Liver (tissue), 8 donors: ENCODE measurements at regions not wholly inside any gene's neighbourhood (a gene's known extent, or its start where the extent isn't known, plus 50 kb on each side); places are given as distances from the start of the nearest gene placed in this dataset.

Experiments
- DNase-seq: peaks from one replicate; pipeline ENCODE4 v3.0.0-alpha.2; 2017; ENCODE audit warnings: low spot score
- H3K27ac ChIP-seq, 2 donors: one replicate each; pipeline ENCODE4 v1.7.0; 2013; ENCODE audit warnings: inconsistent platforms in 2 of 2, low read length in 2 of 2, control low read depth in 1 of 2, low read depth in 1 of 2, mild to moderate bottlenecking in 1 of 2
- H3K27me3 ChIP-seq, 4 donors: one replicate each; pipeline versions ENCODE4 v1.6.1 to v1.7.0; 2013; ENCODE audit warnings: low read length in 3 of 4, inconsistent platforms in 1 of 4, mild to moderate bottlenecking in 1 of 4, moderate library complexity in 1 of 4; ENCODE audit not compliant: control insufficient read depth in 4 of 4, insufficient read depth in 4 of 4
- H3K36me3 ChIP-seq, 4 donors: one replicate each; pipeline versions ENCODE4 v1.6.1 to v1.7.0; 2013; ENCODE audit warnings: low read length in 3 of 4, mild to moderate bottlenecking in 3 of 4, low read depth in 1 of 4, moderate library complexity in 1 of 4; ENCODE audit not compliant: control insufficient read depth in 4 of 4, insufficient read depth in 3 of 4
- H3K4me1 ChIP-seq, 4 donors: one replicate each; pipeline versions ENCODE4 v1.6.1 to v1.7.0; 2013; ENCODE audit warnings: low read length in 3 of 4, mild to moderate bottlenecking in 3 of 4, moderate library complexity in 1 of 4; ENCODE audit not compliant: control insufficient read depth in 4 of 4, insufficient read depth in 4 of 4
- H3K4me3 ChIP-seq, 3 donors: one replicate each; pipeline versions ENCODE4 v1.6.1 to v1.7.0; 2013; ENCODE audit warnings: low read length in 3 of 3, control low read depth in 1 of 3, low read depth in 1 of 3, mild to moderate bottlenecking in 1 of 3
- H3K9ac ChIP-seq, 2 donors: one replicate each; pipeline ENCODE4 v1.7.0; 2013; ENCODE audit warnings: low read length in 2 of 2, mild to moderate bottlenecking in 2 of 2, moderate library complexity in 2 of 2, control low read depth in 1 of 2, low read depth in 1 of 2
- H3K9me3 ChIP-seq, 4 donors: one replicate each; pipeline versions ENCODE4 v1.6.1 to v1.7.0; 2013; ENCODE audit warnings: low read length in 3 of 4; ENCODE audit not compliant: control insufficient read depth in 4 of 4
- EGR1 ChIP-seq, 2 donors: IDR thresholded peaks; 2 replicates each; pipeline ENCODE4 v1.6.1; 2016 to 2018; ENCODE audit warnings: antibody characterized with exemption in 2 of 2, low read depth in 2 of 2
- FOXA1 ChIP-seq: IDR thresholded peaks from 2 replicates; pipeline ENCODE4 v1.6.1; 2016; ENCODE audit warnings: antibody characterized with exemption
- FOXA2 ChIP-seq: IDR thresholded peaks from 2 replicates; pipeline ENCODE4 v1.6.1; 2016; ENCODE audit warnings: antibody characterized with exemption
- GABPA ChIP-seq, 2 donors: IDR thresholded peaks in 1 of 2; conservative IDR thresholded peaks in 1 of 2; 2 replicates each; pipeline ENCODE4 v1.6.1; 2016; ENCODE audit warnings: antibody characterized with exemption in 2 of 2, mild to moderate bottlenecking in 1 of 2, moderate library complexity in 1 of 2
- HNF4A ChIP-seq, 2 donors: conservative IDR thresholded peaks; 2 replicates each; pipeline ENCODE4 v1.6.1; 2016; ENCODE audit warnings: antibody characterized with exemption in 2 of 2, mild to moderate bottlenecking in 2 of 2
- HNF4G ChIP-seq: IDR thresholded peaks from 2 replicates; pipeline ENCODE4 v1.6.1; 2016; ENCODE audit warnings: antibody characterized with exemption
- JUND ChIP-seq, 2 donors: IDR thresholded peaks; 2 replicates each; pipeline ENCODE4 v1.6.1; 2016; ENCODE audit warnings: antibody characterized with exemption in 2 of 2
- MAX ChIP-seq: IDR thresholded peaks from 2 replicates; pipeline ENCODE4 v1.6.1; 2016; ENCODE audit warnings: antibody characterized with exemption
- NR2F2 ChIP-seq: IDR thresholded peaks from 2 replicates; pipeline ENCODE4 v1.6.1; 2016; ENCODE audit warnings: antibody characterized with exemption
- RAD21 ChIP-seq, 2 donors: IDR thresholded peaks; 2 replicates each; pipeline ENCODE4 v1.6.1; 2016; ENCODE audit warnings: antibody characterized with exemption in 2 of 2, mild to moderate bottlenecking in 2 of 2
- RXRA ChIP-seq, 2 donors: IDR thresholded peaks; 2 replicates each; pipeline ENCODE4 v1.6.1; 2017 to 2018; ENCODE audit warnings: antibody characterized with exemption in 2 of 2, mild to moderate bottlenecking in 1 of 2
- SP1 ChIP-seq: IDR thresholded peaks from 2 replicates; pipeline ENCODE4 v1.6.1; 2018; ENCODE audit warnings: antibody characterized with exemption, mild to moderate bottlenecking
- TAF1 ChIP-seq: conservative IDR thresholded peaks from 2 replicates; pipeline ENCODE4 v1.6.1; 2016; ENCODE audit warnings: antibody characterized with exemption, mild to moderate bottlenecking
- YY1 ChIP-seq: IDR thresholded peaks from 2 replicates; pipeline ENCODE4 v1.6.1; 2016; ENCODE audit warnings: antibody characterized with exemption, mild to moderate bottlenecking
- WGBS: extraction: QIAGEN DNeasy Blood & Tissue Kit; methylation state at CpG from one replicate; pipeline ENCODE4 v1.1.7; 2013; 5-methylcytosine and 5-hydroxymethylcytosine counted together
- TF ChIP-seq, protein P1 (sequence below): IDR thresholded peaks from 2 replicates; pipeline ENCODE4 v1.6.1; 2016; ENCODE audit warnings: antibody characterized with exemption
- TF ChIP-seq, protein P2 (sequence below): fragments of 150-350 bp; IDR thresholded peaks from 2 replicates; pipeline ENCODE4 v1.5.1; 2017; ENCODE audit warnings: improper control_type of control experiment, low read depth, low read length; ENCODE audit not compliant: missing input control
- TF ChIP-seq, protein P3 (sequence below): IDR thresholded peaks from 2 replicates; pipeline ENCODE4 v1.6.1; 2016; ENCODE audit warnings: antibody characterized with exemption
- TF ChIP-seq, protein P4 (sequence below): IDR thresholded peaks from 2 replicates; pipeline ENCODE4 v1.6.1; 2016; ENCODE audit warnings: antibody characterized with exemption, mild to moderate bottlenecking
- donor health status: healthy.
- donor health status: healthy.
- donor health status: healthy.
- donor health status: healthy.
- donor health status: healthy.

DNA sequence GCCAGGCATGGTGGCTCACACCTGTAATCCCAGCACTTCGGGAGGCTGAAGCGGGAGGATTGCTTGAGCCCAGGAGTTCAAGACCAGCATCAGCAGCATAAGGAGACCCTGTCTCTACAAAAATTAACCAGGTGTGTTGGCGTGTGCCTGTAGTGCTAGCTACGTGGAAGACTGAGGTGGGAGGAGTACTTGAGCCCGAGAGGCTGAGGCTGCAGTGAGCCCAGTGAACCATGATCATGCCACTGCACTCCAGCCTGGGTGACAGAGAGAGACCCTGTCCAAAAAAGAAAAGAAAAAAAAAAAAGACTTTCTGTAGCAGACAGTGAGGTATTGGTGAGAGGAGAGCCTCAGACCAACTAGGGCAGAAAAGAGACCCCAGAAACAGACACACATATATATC, 263.8 kb downstream of the XXYLT1 start:
- peaks cover 0 to 2% (median 2%) of the 10 kb centered on the region in 4 donors for H3K4me1 ChIP-seq
- H3K4me3 ChIP-seq: no peak overlapping the region
- H3K27me3 ChIP-seq: no peaks in the 10 kb centered on the region
- no peaks in the 10 kb centered on the region for H3K36me3 ChIP-seq
- WGBS: 94% methylated on average over 5 of the region's 5 CpGs
- no peaks in the 10 kb centered on the region for H3K9me3 ChIP-seq
- TF ChIP-seq, protein P1, sequence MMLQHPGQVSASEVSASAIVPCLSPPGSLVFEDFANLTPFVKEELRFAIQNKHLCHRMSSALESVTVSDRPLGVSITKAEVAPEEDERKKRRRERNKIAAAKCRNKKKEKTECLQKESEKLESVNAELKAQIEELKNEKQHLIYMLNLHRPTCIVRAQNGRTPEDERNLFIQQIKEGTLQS: no peak
- TF ChIP-seq, protein P2, sequence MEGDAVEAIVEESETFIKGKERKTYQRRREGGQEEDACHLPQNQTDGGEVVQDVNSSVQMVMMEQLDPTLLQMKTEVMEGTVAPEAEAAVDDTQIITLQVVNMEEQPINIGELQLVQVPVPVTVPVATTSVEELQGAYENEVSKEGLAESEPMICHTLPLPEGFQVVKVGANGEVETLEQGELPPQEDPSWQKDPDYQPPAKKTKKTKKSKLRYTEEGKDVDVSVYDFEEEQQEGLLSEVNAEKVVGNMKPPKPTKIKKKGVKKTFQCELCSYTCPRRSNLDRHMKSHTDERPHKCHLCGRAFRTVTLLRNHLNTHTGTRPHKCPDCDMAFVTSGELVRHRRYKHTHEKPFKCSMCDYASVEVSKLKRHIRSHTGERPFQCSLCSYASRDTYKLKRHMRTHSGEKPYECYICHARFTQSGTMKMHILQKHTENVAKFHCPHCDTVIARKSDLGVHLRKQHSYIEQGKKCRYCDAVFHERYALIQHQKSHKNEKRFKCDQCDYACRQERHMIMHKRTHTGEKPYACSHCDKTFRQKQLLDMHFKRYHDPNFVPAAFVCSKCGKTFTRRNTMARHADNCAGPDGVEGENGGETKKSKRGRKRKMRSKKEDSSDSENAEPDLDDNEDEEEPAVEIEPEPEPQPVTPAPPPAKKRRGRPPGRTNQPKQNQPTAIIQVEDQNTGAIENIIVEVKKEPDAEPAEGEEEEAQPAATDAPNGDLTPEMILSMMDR: no peak
- no peak for TF ChIP-seq HNF4A (conservative IDR thresholded peaks at IDR 0.05)
- TF ChIP-seq NR2F2: no peak
- TF ChIP-seq, protein P3, sequence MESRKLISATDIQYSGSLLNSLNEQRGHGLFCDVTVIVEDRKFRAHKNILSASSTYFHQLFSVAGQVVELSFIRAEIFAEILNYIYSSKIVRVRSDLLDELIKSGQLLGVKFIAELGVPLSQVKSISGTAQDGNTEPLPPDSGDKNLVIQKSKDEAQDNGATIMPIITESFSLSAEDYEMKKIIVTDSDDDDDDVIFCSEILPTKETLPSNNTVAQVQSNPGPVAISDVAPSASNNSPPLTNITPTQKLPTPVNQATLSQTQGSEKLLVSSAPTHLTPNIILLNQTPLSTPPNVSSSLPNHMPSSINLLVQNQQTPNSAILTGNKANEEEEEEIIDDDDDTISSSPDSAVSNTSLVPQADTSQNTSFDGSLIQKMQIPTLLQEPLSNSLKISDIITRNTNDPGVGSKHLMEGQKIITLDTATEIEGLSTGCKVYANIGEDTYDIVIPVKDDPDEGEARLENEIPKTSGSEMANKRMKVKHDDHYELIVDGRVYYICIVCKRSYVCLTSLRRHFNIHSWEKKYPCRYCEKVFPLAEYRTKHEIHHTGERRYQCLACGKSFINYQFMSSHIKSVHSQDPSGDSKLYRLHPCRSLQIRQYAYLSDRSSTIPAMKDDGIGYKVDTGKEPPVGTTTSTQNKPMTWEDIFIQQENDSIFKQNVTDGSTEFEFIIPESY: no peak
- TF ChIP-seq JUND (IDR thresholded peaks at IDR 0.05): no peak
- no peak for TF ChIP-seq YY1
- no peak for TF ChIP-seq SP1
- no peak for TF ChIP-seq FOXA2
- no peak for TF ChIP-seq HNF4G
- TF ChIP-seq RAD21 (IDR thresholded peaks at IDR 0.05): no peak
- TF ChIP-seq, protein P4, sequence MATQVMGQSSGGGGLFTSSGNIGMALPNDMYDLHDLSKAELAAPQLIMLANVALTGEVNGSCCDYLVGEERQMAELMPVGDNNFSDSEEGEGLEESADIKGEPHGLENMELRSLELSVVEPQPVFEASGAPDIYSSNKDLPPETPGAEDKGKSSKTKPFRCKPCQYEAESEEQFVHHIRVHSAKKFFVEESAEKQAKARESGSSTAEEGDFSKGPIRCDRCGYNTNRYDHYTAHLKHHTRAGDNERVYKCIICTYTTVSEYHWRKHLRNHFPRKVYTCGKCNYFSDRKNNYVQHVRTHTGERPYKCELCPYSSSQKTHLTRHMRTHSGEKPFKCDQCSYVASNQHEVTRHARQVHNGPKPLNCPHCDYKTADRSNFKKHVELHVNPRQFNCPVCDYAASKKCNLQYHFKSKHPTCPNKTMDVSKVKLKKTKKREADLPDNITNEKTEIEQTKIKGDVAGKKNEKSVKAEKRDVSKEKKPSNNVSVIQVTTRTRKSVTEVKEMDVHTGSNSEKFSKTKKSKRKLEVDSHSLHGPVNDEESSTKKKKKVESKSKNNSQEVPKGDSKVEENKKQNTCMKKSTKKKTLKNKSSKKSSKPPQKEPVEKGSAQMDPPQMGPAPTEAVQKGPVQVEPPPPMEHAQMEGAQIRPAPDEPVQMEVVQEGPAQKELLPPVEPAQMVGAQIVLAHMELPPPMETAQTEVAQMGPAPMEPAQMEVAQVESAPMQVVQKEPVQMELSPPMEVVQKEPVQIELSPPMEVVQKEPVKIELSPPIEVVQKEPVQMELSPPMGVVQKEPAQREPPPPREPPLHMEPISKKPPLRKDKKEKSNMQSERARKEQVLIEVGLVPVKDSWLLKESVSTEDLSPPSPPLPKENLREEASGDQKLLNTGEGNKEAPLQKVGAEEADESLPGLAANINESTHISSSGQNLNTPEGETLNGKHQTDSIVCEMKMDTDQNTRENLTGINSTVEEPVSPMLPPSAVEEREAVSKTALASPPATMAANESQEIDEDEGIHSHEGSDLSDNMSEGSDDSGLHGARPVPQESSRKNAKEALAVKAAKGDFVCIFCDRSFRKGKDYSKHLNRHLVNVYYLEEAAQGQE: no peak
- no peak for TF ChIP-seq RXRA (IDR thresholded peaks at IDR 0.05)
- TF ChIP-seq FOXA1: no peak
- TF ChIP-seq TAF1: no peak
- no peak for TF ChIP-seq MAX
- no peak for TF ChIP-seq GABPA (IDR thresholded peaks at IDR 0.05 in 1 of 2, conservative IDR thresholded peaks at IDR 0.05 in 1 of 2)
- TF ChIP-seq EGR1 (IDR thresholded peaks at IDR 0.05; ENCODE audit: low read depth in 2 of 2): no peak
- H3K9ac ChIP-seq: no peak overlapping the region
- DNase-seq: no peak
- no peak overlapping the region for H3K27ac ChIP-seq
